MCF 10A (cell line): ENCODE measurements at regions not wholly inside any gene's neighbourhood (a gene's known extent, or its start where the extent isn't known, plus 50 kb on each side); places are given as distances from the start of the nearest gene placed in this dataset.
"Not testable (repeated sequence)": the region's sequence is repeated elsewhere in the genome, so short reads cannot be mapped to it uniquely, and the experiment has no call there.

Source experiments
- BruUV-seq: library from RNA; stranded (reverse); fragments of 400-500 nt; replicated peaks from 2 replicates; lab custom pipeline; 2021; lab: Mats Ljungman, UMichigan
- CTCF ChIA-PET: fragments of 300-600 bp; sonication (Branson Sonifier 250); formaldehyde crosslinking; extraction: SDS; loops from one replicate; lab custom pipeline; 2021; ENCODE audit warnings: antibody characterized with exemption, inconsistent platforms; lab: Yijun Ruan, JAX
- POLR2A ChIA-PET: fragments of 300-600, 350-650 bp; sonication (Branson Sonifier 250); formaldehyde crosslinking; extraction: SDS; loops from one replicate; lab custom pipeline; 2020; ENCODE audit warnings: antibody characterized with exemption, inconsistent platforms; lab: Yijun Ruan, JAX
- DNase-seq: peaks from one replicate; pipeline ENCODE4 v3.0.0-alpha.2; 2018; ENCODE audit not compliant: unreplicated experiment
- H3K27ac Mint-ChIP-seq: one replicate; pipeline ENCODE4 v1.8.0; 2022; ENCODE audit warnings: mild to moderate bottlenecking, low read depth, mixed read lengths; ENCODE audit not compliant: unreplicated experiment
- H3K27me3 Mint-ChIP-seq: one replicate; pipeline ENCODE4 v1.8.0; 2022; ENCODE audit warnings: mixed read lengths; ENCODE audit not compliant: insufficient read depth, unreplicated experiment
- H3K36me3 Mint-ChIP-seq: one replicate; pipeline ENCODE4 v1.8.0; 2022; ENCODE audit warnings: mild to moderate bottlenecking, moderate library complexity, mixed read lengths; ENCODE audit not compliant: insufficient read depth, unreplicated experiment
- H3K4me1 Mint-ChIP-seq: one replicate; pipeline ENCODE4 v1.8.0; 2022; ENCODE audit warnings: mixed read lengths; ENCODE audit not compliant: insufficient read depth, unreplicated experiment
- H3K4me3 Mint-ChIP-seq: one replicate; pipeline ENCODE4 v1.8.0; 2022; ENCODE audit warnings: mild to moderate bottlenecking, moderate library complexity, mixed read lengths; ENCODE audit not compliant: unreplicated experiment
- H3K9me3 Mint-ChIP-seq: one replicate; pipeline ENCODE4 v1.8.0; 2022; ENCODE audit warnings: mixed read lengths; ENCODE audit not compliant: unreplicated experiment
- intact Hi-C: fragments of 100-400 bp; cut with micrococcal nuclease; formaldehyde crosslinking; loops from 2 replicates; pipeline ENCODE4 v1.14.1; 2022

- H3K27me3 Mint-ChIP-seq, H3K9me3 Mint-ChIP-seq, H3K4me3 Mint-ChIP-seq, H3K4me1 Mint-ChIP-seq, CTCF ChIA-PET, BruUV-seq, H3K27ac Mint-ChIP-seq, H3K36me3 Mint-ChIP-seq, intact Hi-C loops, POLR2A ChIA-PET, DNase-seq: not testable (repeated sequence)
These were observed 108.9 kb downstream of the ATP6V0E2 start for GRCh38 chr7:149982537-149983112.

- H3K4me1 Mint-ChIP-seq, H3K4me3 Mint-ChIP-seq, H3K9me3 Mint-ChIP-seq, CTCF ChIA-PET, H3K27ac Mint-ChIP-seq, H3K36me3 Mint-ChIP-seq, H3K27me3 Mint-ChIP-seq, POLR2A ChIA-PET, DNase-seq, intact Hi-C loops, BruUV-seq: not testable (repeated sequence)
These were observed 113.1 kb downstream of the ATP6V0E2 start for GRCh38 chr7:149986866-149987265.

DNA sequence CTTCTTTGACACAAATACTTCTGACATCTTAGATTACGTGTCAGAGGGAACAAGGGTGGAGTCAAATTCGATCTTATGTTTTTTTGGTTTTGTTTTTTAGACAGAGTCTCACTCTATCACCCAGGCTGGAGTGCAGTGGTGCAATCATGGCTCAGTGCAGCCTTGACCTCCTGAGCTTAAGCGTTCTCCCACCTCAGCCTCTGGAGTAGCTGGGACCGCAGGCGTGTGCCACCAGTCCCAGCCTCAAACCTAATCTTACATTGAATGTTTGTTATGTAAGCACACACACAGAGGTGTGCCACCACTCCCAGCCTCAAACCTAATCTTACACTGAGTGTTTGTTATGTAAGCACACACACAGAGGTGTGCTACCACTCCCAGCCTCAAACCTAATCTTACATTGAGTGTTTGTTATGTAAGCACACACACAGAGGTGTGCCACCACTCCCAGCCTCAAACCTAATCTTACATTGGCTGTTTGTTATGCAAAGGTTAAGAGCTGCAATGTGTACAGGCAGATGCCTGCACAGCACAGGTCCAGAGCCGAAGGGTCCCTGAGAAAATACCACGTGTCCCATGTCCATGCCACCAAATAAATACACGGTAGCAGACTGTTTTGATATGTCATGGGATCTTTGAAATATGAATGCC, 118.0 kb downstream of the ATP6V0E2 start:
- intact Hi-C loops, CTCF ChIA-PET: not testable (repeated sequence)

DNA sequence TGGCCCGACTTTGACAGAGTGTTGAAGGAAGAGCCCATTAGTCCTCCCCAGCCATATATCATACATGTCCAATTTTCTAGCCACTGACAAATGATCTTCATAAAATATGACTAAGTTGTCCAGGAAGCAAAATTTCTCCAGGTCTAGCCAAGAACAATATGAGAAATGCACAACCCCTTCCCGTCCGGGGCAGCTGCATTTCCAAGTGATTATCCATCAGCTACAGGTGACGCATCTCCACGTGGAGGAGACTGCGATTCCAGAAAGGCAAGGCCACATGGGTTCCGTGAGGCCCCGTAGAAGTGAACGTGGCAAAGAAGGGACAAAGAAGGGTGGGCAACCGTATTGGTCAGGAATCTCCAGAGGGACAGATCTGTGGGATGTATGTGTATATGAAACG, 118.6 kb downstream of the ATP6V0E2 start:
- H3K27me3 Mint-ChIP-seq, POLR2A ChIA-PET, BruUV-seq, CTCF ChIA-PET, H3K9me3 Mint-ChIP-seq, H3K36me3 Mint-ChIP-seq, H3K4me3 Mint-ChIP-seq, H3K4me1 Mint-ChIP-seq, intact Hi-C loops, H3K27ac Mint-ChIP-seq: not testable (repeated sequence)
- peak; percentile 8 for DNase-seq

More for the DNA sequence above, 118.0 kb downstream of the ATP6V0E2 start:
- H3K27ac Mint-ChIP-seq, H3K9me3 Mint-ChIP-seq, POLR2A ChIA-PET, H3K27me3 Mint-ChIP-seq, H3K4me3 Mint-ChIP-seq, BruUV-seq, DNase-seq, H3K4me1 Mint-ChIP-seq, H3K36me3 Mint-ChIP-seq: not testable (repeated sequence)

- H3K36me3 Mint-ChIP-seq, POLR2A ChIA-PET, H3K4me3 Mint-ChIP-seq, CTCF ChIA-PET, H3K4me1 Mint-ChIP-seq, DNase-seq, H3K27me3 Mint-ChIP-seq, H3K27ac Mint-ChIP-seq, H3K9me3 Mint-ChIP-seq, BruUV-seq, intact Hi-C loops: not testable (repeated sequence)
These were observed 121.7 kb downstream of the ATP6V0E2 start for GRCh38 chr7:149995369-149996026.

- H3K4me1 Mint-ChIP-seq, H3K4me3 Mint-ChIP-seq, BruUV-seq, POLR2A ChIA-PET, CTCF ChIA-PET, intact Hi-C loops, H3K27me3 Mint-ChIP-seq, H3K9me3 Mint-ChIP-seq, DNase-seq, H3K27ac Mint-ChIP-seq, H3K36me3 Mint-ChIP-seq: not testable (repeated sequence)
These were observed 127.2 kb downstream of the ATP6V0E2 start for GRCh38 chr7:150000780-150001599.
